ENCODE measurements at regions not wholly inside any gene's neighbourhood (a gene's known extent, or its start where the extent isn't known, plus 50 kb on each side); places are given as distances from the start of the nearest gene placed in this dataset.

DNA sequence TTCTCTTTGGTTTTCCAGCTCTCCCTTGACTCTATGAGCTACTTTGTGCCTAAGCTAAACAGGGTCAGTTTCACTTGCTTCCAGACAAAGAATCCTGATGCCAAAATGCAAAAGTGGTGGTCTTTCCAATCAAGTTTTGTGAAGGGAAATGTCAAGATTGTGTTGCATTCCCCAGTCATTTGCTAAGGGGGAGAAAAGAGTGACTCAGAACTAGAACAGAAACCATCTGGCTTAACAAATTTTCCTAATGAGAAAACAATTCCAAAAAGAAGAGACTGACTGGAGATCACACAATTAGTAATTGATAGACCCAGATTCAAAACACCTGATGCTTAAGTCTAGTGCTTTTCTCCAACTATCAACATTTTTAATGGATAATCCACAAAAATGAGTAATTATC, 235.1 kb upstream of the DIO2 start:
- no peak for DNase-seq

DNA sequence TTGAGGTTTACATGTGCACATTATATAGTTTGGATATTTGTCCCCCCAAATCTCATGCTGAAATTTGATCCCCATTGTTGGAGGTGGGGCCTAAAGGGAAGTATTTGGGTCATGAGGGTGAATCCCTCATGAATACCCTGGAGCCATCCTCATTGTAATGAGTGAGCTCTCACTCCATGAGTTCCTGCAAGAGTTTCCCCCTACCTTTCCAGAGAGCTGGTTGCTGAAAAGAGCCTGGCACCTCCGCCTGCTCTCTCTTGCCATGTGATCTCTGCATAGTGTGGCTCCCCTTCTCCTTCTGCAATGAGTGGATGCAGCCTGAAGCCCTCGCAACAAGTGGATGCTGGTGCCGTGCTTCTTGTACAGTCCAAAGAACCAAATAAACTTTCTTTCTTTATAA, 234.3 kb upstream of the DIO2 start:
- DNase-seq: no peak

DNA sequence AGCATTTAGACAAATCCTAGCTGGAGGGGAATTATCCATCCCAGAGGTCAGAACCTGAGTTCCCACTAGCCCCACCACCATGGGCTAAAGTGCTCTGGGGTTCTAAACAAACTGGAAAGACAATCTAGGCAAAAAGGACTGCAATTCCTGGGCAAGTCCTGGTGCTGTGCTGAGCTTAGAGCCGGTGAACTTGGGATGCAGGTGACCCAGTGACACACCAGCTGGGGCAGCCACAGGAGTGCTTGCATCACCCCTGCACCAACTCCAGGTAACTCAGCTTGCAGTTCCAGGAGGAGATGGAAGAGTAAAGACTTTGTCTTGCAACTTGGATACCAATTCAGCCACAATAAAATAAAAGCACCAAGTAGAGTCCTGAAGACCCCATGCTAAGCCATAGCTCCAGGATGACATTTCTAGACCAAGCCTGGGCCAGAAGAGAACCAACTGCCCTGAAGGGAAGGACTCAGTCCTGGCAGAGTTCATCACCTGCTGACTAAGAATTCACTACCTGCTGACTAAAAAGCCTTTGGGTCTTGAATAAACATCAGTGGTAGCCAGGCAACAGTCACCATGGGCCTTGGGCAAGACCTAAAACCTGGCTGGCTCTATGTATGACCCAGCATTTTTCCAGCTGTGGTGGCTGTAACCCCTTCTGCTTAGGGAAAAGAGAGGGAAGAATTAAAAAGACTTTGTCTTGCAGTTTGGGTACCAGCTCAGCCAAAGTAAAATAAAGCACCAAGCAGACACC, 223.4 kb upstream of the DIO2 start:
- DNase-seq: peak; percentile 15

DNA sequence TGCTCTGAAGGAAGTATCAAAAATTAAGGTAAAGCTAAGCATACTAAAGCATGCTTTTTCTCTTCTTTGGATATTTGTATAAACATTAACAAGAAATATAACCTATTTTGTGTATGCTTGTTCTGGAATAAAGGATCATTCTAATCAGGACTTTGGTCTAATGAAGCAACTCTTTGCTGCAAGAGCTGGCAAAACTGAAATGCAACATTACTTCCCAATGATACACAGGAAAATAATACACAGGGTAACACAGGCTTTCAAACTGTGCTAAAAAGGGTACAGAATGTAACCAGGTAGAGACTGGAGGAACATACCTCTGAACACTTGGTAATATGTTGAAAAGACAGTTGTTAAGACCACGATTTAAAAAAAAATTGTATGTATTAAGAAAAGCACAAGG, 222.5 kb upstream of the DIO2 start:
- DNase-seq: no peak

DNA sequence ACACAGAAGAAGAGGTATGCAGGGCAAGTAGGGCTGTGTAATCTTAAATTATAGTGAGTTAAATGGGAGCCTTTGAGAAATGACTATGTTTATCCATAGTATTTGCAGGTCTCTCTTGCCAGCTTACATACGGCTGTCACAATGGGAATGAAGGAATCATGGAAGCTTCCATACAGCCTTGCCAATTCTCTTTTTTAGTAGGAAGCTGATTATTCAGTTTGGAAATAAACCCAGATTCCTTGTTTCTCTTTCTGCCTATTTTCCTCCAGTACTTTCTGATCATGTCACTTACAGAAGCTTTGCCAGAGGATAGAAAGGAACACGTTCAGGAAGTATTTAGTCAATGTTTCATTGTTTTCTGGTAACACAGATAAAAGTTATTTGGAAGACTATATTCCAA, 217.4 kb upstream of the DIO2 start:
- no peak for DNase-seq

DNA sequence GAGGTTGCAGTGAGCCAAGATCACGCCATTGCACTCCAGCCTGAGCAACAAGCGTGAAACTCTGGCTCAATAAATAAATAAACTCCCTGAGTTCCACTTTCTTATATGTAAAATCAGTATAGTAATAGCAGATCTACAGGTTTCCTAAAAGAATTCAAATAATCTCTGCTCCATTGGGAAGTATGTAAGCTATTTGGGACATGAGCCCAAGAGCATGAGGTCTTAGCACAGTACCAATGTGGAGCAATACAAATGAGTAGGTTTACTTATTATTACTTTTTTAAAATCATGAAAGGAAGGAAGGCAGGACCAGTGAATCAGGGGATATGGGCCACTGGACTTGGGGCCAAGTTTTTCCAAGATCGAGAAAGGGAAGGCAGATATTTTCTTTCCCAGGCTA, 216.9 kb upstream of the DIO2 start:
- DNase-seq: no peak

DNA sequence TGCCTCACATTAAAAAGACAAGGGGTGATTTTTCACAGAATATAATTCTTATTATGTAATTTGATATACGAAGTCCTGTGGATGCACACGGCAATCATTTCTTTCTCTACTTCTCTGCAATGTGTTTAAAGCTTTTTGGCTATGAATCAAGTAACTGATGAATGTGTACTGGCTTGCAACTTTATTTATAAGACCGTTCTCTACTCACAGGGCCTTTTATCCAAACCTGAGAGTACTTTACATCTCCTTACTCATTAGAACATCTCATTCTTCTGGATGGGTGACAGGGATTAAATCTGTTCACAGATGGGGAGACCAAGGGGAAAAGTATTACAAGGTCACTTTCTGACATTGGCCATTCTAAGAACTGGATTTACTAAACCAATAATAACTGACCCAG, 215.8 kb upstream of the DIO2 start:
- DNase-seq: no peak

DNA sequence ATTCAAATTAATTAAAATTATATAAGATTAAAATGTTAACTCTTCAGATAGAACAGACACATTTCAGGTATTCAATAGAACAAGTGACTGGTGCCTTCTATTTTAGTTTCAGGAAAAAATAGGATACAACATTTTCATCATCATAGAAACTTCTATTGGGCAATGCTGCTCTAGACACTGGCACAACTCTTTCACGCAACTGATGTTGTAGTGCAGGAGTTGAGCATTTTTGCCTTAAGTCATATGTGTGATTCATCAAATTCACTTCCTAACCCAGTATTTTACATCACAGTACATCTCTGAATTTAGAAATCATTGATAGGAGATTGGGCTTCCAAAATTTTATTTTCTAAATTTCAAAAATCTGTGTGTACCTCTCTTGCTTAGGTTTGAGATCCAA, 215.4 kb upstream of the DIO2 start:
- DNase-seq: no peak

DNA sequence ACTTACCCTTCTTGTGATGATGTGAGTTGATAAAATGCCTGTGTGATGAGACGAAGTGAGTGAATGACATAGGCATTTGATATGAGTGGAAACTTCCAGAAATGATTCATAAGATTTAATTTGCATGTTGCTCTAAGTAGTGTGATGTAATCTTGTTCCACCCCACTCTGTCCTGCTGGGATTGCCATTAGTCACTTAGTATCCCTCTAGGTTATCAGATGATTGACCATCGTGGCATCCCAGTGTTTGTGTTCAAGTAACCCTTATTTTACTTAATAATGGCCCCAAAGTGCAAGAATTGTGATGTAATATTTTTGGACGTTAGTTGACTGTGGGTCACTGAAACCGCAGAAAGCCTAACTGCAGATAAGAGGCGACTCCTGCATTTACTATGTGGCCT, 214.4 kb upstream of the DIO2 start:
- no peak for DNase-seq

DNA sequence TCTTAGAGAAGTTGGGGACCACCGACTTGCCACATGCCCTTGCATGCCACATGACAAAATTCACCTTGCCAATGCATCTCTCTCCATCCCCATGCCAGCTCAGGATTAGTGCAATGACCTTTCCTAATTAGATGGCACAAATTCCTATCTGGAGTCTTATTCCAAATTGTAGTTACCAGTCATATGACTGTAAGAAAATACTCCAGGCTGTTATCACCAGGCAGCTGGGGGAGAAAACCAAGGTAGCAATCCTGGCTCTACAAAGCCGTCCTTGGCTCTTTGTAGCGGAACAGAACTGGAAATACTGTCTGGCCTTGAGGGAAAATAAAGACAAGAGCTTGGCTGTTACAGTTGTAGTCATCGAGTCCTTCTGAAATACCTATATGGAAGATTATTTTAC, 208.5 kb upstream of the DIO2 start:
- DNase-seq: no peak

DNA sequence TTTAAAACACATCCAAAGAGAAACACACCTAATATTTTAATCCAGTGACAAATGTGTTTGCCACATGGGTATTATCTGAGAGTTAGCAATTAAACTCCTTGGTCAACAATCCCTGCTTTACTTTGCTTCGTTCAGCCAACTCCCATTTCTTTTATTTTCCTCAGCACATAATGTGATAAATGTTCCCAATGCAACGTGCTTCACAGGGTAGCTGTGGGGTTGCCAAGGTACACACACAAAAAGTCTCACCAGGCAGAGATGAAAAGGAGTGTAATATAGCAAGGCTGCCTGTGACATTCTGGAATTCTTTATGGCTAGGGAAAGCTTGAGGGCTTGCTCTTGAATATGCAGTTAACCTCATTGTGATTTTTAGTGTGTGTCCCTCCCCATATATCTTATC, 208.0 kb upstream of the DIO2 start:
- peak; percentile 19 for DNase-seq

DNA sequence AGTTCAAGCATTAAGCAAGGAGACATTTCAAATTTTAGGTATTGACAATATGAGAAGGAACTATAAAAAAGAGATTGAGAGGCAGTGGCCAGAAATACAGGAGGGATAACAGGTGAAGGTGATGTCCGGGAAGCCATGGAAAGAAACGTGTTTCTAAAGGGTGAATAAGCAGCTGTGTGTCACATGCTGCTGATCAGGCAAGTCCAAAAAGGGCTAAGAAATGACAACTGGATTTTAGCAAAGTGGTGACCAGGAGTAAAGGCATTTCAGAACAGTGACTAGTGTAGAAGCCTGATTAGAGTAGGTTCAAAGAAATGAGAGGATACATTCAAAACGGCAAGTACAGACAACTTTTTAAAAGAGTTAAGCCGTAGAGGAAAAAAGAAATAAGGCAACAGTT, 204.3 kb upstream of the DIO2 start:
- no peak for DNase-seq

DNA sequence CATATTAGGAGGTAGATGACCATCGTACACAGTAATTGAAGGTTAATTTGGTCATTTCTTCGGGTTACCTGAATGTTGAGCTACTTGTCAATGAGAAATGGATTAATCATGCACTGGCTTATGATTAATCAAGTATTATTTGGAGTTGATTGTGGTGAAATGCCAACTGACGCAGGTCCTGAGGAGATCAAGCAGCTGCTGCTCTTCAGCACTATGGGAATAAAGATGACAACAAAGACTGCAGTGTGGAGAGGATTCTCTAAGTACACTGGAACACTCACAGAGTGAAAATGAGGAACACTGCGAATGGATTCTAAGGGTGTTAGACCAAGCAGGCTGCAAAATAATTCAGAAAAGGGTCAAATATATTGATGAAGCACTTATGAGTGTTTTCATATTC, 202.8 kb upstream of the DIO2 start:
- no peak for DNase-seq

DNA sequence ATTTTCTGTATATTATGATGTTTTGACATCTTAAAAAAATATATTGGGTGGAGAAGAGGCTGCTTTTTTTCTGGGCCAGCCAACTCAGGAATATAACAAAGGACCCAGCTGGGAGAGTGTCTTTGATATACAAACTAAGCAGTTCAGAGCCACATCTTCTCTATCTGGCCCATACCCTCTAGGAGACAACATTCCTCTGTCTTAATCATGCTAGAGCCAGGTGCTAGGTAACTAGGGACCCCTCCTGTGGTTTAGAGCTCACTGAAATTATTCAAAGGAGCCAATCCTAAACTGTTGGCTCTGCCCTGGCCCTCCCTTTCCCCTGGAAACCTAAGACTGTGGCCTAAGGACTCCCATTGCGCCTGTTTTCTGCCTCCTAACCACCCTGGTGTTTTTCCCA, 193.1 kb upstream of the DIO2 start:
- no peak for DNase-seq

DNA sequence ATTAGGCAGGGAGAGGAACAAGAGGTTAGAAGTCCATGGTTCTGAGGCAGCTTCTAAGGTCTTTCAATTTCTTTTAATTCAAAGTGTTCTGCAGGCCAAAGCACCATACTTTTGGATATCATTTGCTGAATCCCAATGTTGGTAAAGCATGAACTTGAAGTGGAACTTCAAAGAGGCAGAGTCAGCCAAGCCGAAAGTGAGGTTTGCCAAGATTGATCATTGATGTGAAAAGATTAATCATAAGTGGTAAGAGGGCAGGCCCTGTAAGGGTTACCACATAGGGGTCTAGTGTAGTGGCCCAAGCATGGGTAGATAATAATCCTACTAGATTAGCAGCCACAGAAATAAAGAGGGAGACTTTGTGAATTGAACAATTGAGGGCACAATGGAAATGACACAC, 191.7 kb upstream of the DIO2 start:
- DNase-seq: no peak

DNA sequence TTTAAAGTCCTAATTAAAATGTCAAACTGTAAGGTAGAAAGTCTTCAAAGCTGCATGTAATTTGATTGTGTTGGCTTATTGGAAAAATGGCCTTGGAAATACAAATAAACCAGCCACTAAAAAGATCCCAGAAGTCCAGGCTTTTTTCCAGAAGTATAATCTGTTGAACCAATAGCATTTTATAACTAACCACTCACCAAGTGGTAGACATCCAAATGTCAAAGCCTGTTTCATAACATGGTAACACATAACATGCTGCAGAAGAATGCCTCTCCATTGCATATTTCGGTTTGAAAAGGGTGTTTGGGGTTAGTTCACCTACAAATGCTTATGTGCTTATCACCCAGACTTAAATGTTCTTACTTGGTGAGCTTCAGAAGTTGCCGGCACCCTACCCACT, 183.7 kb upstream of the DIO2 start:
- DNase-seq: no peak

DNA sequence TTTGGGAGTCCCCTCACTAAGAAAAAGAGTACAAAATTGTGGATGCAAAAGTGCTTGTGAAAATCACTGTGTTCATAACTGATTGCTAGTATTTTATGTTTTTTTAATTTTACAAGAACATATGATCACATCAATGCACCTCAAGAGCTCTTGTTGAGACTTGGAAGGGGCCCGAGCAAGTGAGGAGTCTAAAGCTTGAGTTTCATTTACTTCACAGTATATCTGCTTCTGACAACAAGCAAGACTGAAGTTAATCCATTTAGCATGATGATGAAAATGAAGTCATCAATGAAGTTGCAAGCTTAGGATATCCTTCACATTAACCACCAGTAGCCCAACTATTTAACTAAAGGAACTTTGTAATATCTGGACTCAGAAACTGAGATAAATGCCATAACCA, 182.5 kb upstream of the DIO2 start:
- no peak for DNase-seq

DNA sequence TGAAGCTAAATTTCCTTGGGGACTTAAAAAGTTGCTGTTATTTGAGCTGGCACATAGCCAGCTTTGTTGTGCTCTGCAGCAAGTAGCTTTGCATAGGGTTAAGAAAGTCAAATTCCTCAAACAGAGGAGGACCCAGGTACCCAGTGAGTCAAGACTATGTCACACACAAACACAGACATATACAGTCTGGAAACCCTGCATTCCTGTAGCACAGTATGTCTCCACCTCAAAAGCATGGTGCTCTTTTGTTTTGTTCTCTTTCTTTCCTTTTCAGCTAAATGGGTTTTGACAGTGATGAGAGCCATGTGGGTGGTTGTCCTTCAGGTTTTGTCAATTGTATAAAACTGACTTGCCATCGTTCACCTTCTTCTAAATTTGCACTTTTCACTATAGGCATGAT, 179.6 kb upstream of the DIO2 start:
- DNase-seq: no peak

DNA sequence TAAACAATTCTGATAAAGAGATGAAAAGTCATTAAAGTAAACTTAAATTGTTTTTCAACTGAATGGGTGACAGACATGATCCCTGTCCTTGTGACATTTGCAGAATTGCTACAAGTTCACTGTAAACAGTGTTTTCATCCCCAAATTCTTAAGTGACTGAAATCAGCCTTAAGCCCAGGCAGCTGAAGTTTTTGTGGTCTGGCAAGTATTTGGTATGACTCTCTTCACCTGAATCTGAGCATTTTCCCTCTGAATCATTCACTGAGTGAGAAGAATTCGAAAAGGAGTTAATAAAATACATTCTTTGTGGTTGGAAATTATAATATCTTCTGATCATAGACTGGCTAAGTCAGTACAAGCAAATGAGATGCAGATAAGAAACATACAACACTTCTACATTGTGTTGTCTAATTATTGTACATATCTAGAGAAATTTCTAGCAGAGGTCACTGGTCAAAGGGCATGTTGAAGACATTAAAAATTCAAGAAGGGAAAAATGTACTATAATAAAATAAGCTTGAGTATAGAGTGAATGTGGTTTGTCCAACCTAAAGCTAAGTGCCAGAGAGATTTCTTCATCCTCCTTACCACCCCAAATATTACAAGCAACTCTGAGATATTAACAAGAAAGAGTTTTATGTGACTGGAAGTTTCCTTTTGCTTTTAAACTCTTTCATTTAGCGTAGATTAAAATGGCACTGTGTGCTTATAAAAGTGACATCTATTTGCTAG, 177.8 kb upstream of the DIO2 start:
- no peak for DNase-seq

DNA sequence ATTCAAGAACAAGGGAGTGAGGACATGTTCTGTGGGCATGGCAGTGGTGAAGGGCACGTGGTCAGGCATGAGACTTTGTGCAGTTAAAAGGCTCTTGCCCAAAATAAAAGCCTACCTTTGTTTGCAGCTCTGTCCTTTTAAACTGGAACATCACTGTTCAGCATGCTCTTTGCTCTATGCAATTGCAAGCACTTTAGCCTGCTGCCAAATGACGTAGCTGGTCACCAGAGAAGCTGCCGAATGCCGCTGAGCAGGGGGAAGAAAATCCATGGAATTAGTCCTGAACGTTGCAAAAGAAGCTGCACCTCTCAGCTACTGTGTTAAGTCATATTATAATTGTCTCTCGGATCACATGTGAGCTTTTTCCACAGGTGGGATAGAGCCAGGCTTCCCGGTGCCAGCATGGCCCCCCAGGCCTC, 176.3 kb upstream of the DIO2 start:
- DNase-seq: no peak

DNA sequence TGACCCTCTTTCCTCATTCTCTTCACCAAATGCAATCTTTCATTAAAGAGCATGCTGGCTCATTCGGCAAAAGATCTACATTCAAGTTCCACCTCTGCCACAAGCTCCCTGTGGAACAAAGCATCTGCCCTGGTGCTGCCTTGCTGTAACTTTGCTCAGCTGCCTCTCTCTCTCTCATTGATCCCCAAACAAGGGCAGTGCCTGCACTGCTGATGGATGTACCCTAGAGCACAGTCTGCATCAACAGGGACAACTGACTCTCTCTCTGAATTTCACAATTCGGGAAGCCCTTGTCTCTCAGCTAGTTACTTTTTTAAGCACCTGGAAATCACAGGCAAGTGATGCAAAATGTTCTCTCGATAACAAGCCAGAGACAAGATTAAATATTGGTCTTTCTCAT, 174.0 kb upstream of the DIO2 start:
- DNase-seq: no peak

DNA sequence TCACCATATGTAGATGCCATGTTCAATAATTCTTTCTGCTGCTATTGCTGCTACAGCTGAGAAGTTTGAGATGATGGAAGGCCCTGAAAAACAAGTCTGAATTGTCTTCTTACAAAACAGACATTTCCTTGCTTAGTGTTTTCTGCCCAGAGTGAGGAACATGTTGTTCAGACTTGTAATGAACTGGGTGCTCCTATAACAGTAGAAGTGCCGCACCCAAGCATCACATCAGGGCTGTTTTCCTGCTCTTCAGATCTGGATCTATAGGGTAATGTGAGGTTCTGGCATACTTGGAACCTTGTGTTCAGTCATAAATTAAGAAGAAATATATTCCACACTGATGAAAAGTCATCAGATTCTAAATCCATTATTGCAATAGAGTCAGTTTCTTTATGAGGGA, 171.9 kb upstream of the DIO2 start:
- no peak for DNase-seq

DNA sequence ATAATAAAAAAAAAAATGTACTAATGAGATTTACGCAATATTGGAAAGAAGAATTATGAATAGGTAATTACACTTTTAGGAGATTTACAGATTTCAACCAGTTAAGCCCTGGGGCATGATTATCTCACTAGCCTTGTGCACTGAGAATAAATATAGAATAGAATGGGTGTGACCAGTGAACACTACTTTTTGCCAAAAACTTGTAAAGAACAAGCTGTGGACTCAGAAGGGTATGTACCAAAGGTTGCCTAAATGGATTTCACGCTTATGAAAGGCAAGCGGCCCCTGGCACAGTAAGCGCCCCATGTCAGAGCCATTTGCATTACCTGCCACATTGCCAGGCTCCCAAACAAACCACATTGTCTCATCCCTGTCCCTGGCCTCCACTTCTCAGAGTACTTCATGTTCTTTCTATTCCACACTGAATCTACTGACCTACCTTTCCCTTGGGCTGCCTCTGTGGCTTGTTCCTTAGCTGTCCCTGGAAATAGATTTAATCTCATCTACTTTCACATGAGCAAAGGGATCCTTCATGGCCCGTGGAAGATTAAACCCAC, 170.6 kb upstream of the DIO2 start:
- no peak for DNase-seq

DNA sequence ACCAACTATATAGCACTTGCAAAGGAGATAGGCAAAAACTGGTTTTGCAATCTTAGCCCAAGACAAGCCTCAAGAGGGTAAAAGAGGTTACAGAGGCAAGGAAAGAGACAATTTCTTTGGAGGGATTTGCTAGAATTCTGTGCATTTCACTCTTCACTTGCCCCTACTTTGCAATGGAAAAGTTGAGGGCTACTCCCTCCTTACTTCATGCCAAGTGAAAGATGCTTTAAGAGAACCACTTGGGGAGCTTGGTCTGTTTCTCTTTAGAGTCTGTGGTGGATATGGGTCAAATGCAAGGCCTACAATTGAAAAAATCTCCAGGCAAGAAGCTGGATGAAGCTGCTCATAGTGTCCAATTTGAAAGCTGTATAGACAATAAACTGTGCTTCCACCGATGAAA, 167.7 kb upstream of the DIO2 start:
- no peak for DNase-seq

Measured in DMS153 (cell line).